Uterus (tissue), 3 donors: ENCODE measurements at regions not wholly inside any gene's neighbourhood (a gene's known extent, or its start where the extent isn't known, plus 50 kb on each side); places are given as distances from the start of the nearest gene placed in this dataset.

Experiments used
- DNase-seq, 2 donors: peaks; one replicate each; pipeline ENCODE4 v3.0.0-alpha.2; 2019 to 2020
- H3K27ac ChIP-seq, 2 donors: fragments of 200-600 bp; sonication (generic); 1 replicate in 1 of 2; 2 replicates in 1 of 2; pipeline ENCODE4 v1.5.1; 2016 to 2018
- H3K27me3 ChIP-seq, 2 donors: fragments of 200-600 bp; sonication (generic); one replicate each; pipeline ENCODE4 v1.5.1; 2018 to 2019; ENCODE audit warnings: control low read depth in 1 of 2
- H3K36me3 ChIP-seq, 2 donors: fragments of 200-600 bp; sonication (generic); one replicate each; pipeline ENCODE4 v1.5.1; 2019; ENCODE audit warnings: control low read depth in 1 of 2
- H3K4me1 ChIP-seq, 2 donors: fragments of 200-600 bp; sonication (generic); one replicate each; pipeline ENCODE4 v1.5.1; 2018 to 2019; ENCODE audit warnings: control low read depth in 1 of 2
- H3K4me3 ChIP-seq, 2 donors: fragments of 200-600 bp; sonication (generic); 1 replicate in 1 of 2; 2 replicates in 1 of 2; pipeline ENCODE4 v1.5.1; 2018 to 2019; ENCODE audit warnings: mild to moderate bottlenecking in 1 of 2
- H3K9me3 ChIP-seq, 2 donors: fragments of 200-600 bp; sonication (generic); one replicate each; pipeline ENCODE4 v1.5.1; 2019; ENCODE audit warnings: control low read depth in 1 of 2
- POLR2A ChIP-seq, 2 donors: fragments of 450-650 bp; IDR thresholded peaks; one replicate each; pipeline ENCODE4 v1.6.1; 2016; ENCODE audit warnings: antibody characterized with exemption in 2 of 2, mild to moderate bottlenecking in 1 of 2, moderate library complexity in 1 of 2
- intact Hi-C: fragments of 100-400 bp; cut with DNase I; formaldehyde crosslinking; loops from one replicate; pipeline ENCODE4 v1.15.1; 2023; ENCODE audit warnings: low total_unique reads
- TF ChIP-seq, protein P1 (sequence below), 4 experiments: fragments of 200-600 bp in 2 of 4; fragments of 450-650 bp in 2 of 4; sonication (generic) in 2 of 4; IDR thresholded peaks; one replicate each; pipeline ENCODE4 v1.5.1; 2016 to 2019; ENCODE audit warnings: antibody characterized with exemption in 4 of 4, mild to moderate bottlenecking in 2 of 4, moderate library complexity in 1 of 4
- donor health status: DM: yes; HTN: yes; CAD: no.

DNA sequence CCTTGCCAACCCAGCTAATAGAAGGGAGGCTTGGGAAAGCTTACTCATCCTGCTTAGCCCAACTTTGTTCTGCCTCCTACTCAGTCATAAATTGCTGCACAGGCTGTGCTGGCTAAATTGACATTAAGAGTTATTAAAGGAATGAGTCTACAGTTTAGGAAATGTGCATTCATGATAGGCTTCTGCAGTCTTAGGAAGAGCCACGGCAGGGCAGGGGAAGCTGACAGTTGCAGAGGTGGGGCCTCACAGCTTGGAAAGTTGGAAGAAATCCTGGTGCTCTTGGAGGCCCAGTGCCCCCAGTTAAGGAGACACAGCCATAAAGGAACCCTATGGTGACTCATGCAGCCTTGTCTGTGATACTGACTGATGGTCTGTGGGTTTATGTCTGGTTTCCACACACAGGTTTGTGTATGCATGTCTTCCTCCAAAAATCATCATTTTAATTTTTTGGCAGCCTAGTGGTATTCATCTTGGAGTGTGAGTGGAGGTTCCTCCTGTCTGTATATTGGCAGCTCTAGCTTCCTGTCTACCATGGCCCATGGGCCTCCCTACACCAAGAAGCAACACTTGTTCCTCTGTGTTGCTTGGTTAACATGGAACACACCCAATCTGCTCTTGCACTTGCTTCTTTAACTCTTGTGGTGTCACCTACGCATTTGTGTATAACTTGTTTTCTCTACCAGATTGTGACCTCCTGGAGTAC, 135.0 kb upstream of the KL start:
- H3K27ac ChIP-seq = peak overlapping the region; percentile 47 to 67
- TF ChIP-seq POLR2A (IDR thresholded peaks at IDR 0.05) = no peak
- TF ChIP-seq, protein P1, sequence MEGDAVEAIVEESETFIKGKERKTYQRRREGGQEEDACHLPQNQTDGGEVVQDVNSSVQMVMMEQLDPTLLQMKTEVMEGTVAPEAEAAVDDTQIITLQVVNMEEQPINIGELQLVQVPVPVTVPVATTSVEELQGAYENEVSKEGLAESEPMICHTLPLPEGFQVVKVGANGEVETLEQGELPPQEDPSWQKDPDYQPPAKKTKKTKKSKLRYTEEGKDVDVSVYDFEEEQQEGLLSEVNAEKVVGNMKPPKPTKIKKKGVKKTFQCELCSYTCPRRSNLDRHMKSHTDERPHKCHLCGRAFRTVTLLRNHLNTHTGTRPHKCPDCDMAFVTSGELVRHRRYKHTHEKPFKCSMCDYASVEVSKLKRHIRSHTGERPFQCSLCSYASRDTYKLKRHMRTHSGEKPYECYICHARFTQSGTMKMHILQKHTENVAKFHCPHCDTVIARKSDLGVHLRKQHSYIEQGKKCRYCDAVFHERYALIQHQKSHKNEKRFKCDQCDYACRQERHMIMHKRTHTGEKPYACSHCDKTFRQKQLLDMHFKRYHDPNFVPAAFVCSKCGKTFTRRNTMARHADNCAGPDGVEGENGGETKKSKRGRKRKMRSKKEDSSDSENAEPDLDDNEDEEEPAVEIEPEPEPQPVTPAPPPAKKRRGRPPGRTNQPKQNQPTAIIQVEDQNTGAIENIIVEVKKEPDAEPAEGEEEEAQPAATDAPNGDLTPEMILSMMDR (IDR thresholded peaks at IDR 0.05) = no peak
- intact Hi-C loops = no loop called here

DNA sequence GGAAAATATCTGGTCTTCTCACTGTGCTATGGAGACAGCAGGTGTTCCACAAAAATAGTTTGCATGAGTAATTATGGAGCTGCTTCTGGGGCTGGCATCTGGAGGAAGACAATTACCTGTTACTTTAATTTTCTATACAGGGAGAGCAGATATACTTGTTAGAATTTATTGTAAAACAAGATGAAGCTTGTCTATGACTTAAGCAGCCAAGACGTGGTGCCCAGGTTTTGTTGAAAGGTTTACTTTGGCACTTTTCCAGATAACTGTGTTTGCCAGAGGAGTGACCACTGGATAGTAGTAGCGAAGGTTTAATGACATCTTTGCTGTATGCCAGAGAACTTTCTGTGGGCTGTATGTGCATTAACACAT, 134.5 kb upstream of the KL start:
- TF ChIP-seq, protein P1 (IDR thresholded peaks at IDR 0.05) = no peak
- no peak for TF ChIP-seq POLR2A (IDR thresholded peaks at IDR 0.05)
- H3K4me1 ChIP-seq = peaks cover 0 to 5% of the 10 kb centered on the region in 2 donors
- no peak overlapping the region for H3K4me3 ChIP-seq
- H3K9me3 ChIP-seq = no peaks in the 10 kb centered on the region
- no peaks in the 10 kb centered on the region for H3K27me3 ChIP-seq
- peak overlapping the region in 1 of 2 donors; percentile 67 for H3K27ac ChIP-seq
- no peak for DNase-seq
- intact Hi-C loops = no loop called here
- no peaks in the 10 kb centered on the region for H3K36me3 ChIP-seq

More for the DNA sequence above, 135.0 kb upstream of the KL start:
- DNase-seq = peak; percentile 64 to 66
- H3K36me3 ChIP-seq = no peaks in the 10 kb centered on the region
- no peak overlapping the region for H3K4me3 ChIP-seq
- no peaks in the 10 kb centered on the region for H3K9me3 ChIP-seq
- no peaks in the 10 kb centered on the region for H3K27me3 ChIP-seq
- peaks cover 0 to 5% of the 10 kb centered on the region in 2 donors for H3K4me1 ChIP-seq

DNA sequence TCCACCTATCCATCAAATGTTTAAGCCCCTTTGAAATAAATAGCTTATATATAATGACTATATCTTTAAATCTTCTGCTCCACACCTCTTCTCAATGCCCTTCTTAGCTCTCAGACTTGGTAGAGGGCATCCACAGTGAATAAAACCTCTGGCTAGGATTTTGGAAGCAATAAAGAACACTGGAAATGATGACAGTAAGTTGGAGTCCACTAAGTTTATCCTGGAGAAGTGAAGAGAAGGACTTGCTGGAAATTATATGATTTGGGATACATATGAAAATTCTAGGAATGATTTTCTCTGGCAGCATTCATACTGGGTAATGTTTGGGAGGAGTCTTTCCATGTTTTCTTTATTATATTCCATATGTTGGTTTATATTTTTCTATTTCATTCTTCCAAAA, 133.5 kb upstream of the KL start:
- TF ChIP-seq POLR2A (IDR thresholded peaks at IDR 0.05) = no peak
- TF ChIP-seq, protein P1 (IDR thresholded peaks at IDR 0.05) = no peak
- Histone ChIP-seq H3K27ac (peak overlapping the region in 1 of 2 donors; percentile 43), H3K27me3 (no peaks in the 10 kb centered on the region), H3K4me1 (peaks cover 0 to 5% of the 10 kb centered on the region in 2 donors), H3K36me3 (no peaks in the 10 kb centered on the region), H3K9me3 (no peaks in the 10 kb centered on the region), H3K4me3 (no peak overlapping the region)
- intact Hi-C loops = no loop called here
- no peak for DNase-seq

DNA sequence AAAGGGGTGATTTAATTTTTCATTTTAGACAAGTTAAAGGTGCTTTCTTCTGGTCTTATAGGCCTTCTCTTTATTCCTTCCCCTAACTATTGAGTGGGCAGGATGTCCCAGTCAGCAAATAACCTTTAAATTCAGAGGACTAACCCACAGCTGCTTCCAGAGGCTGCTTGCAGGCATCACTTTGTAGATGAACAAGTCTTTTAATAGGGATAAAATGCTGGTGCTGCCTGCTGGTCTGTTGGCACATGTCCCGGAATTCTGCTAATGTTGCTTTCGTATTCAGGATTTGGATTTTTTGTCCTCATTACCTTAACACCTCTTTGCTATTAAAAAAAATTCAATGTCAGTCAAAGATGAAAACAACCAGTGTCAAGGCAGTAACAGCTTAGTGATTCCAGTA, 132.7 kb upstream of the KL start:
- H3K27ac ChIP-seq = peak overlapping the region; percentile 24 to 43
- intact Hi-C loops = no loop called here

DNA sequence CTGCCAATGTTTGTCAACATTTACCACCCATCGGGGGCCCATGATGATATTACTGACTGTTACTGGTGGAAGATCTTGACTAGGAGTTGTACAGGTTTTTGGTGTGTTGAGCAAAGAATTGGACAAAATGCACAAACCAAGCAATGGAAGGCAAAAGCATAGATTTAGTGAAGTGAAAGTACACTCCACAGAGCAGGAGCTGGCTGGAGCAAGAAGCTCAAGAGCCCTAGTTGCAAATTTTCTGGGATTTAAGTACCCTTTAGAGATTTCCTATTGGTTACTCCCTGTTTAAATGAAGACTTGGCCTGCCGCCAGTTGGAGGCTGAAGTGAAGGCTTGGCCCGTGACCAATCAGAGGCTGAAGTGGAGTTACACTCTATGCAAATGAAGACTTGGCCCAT, 128.6 kb upstream of the KL start:
- intact Hi-C loops = no loop called here
- H3K4me1 ChIP-seq = peaks cover 0 to 5% of the 10 kb centered on the region in 2 donors
- no peak for TF ChIP-seq POLR2A (IDR thresholded peaks at IDR 0.05)
- TF ChIP-seq, protein P1 (IDR thresholded peaks at IDR 0.05) = no peak

More for the DNA sequence above, 132.7 kb upstream of the KL start:
- H3K4me3 ChIP-seq = no peak overlapping the region
- H3K36me3 ChIP-seq = no peaks in the 10 kb centered on the region
- no peaks in the 10 kb centered on the region for H3K9me3 ChIP-seq
- H3K27me3 ChIP-seq = no peaks in the 10 kb centered on the region
- TF ChIP-seq, protein P1 (IDR thresholded peaks at IDR 0.05) = no peak
- TF ChIP-seq POLR2A (IDR thresholded peaks at IDR 0.05) = no peak
- peak in 1 of 2 donors; percentile 19 for DNase-seq
- peaks cover 0 to 5% of the 10 kb centered on the region in 2 donors for H3K4me1 ChIP-seq

More for the DNA sequence above, 128.6 kb upstream of the KL start:
- Histone ChIP-seq H3K27ac (no peak overlapping the region), H3K36me3 (no peaks in the 10 kb centered on the region), H3K9me3 (no peaks in the 10 kb centered on the region), H3K27me3 (no peaks in the 10 kb centered on the region), H3K4me3 (no peak overlapping the region)
- no peak for DNase-seq
